CD4-positive, alpha-beta T cell treated with Interleukin-1 beta for 1 hour (primary cell): ENCODE measurements at regions not wholly inside any gene's neighbourhood (a gene's known extent, or its start where the extent isn't known, plus 50 kb on each side); places are given as distances from the start of the nearest gene placed in this dataset.
"Not testable (repeated sequence)": the region's sequence is repeated elsewhere in the genome, so short reads cannot be mapped to it uniquely, and the experiment has no call there.

Source experiments
- DNase-seq, 2 donors: peaks; one replicate each; pipeline ENCODE4 v3.0.0-alpha.2; 2020 to 2022

DNA sequence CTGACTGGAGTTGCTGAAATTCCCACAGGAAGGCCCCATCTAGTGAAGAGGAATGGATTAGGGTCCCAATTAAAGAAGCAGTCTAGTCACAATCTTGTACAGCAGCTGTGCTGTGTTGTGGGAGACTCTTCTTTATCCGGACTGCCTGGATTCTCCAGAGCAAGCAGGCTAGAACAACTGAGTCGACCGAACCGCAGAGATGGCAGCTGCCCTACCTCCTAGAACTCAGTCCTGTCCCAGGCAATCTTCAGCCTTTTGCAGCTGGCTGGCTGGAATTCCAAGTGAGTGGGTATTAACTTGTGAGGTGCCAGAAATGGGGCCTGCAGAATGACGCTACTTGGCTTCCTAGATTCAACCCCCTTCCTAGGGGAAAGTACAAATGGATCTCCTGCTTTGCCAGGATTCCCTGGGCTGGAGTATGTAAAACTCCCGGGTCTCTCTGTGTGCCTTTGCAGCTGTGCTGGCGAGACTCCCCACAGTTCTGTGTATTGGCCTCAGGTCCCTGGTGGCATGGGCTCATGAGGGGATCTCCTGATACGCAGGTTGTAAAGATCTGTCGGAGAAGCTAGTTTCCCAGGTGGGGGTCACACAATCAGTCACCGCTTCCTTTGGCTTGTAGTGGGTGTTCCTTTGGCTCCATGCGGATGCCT, 1952.6 kb upstream of the LRRTM1 start:
- no peak for DNase-seq

DNA sequence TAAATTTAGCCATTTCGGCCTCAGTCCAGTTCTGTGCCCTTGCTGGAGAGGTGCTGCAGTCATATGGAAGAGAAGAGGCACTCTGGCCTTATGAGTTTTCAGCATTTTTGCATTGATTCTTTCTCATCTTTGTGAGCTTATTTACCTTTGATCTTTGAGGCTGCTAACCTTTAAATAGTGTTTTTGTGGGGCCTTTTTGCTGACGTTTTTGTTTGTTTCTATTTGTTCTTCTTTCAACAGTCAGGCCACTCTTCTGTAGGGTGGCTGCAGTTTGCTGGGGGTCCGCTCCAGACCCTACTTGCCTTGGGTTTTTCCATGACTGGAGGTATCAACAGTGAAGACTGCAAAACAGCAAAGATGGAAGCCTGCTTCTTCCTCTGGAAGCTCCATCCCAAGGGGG, 1951.7 kb upstream of the LRRTM1 start:
- no peak for DNase-seq

DNA sequence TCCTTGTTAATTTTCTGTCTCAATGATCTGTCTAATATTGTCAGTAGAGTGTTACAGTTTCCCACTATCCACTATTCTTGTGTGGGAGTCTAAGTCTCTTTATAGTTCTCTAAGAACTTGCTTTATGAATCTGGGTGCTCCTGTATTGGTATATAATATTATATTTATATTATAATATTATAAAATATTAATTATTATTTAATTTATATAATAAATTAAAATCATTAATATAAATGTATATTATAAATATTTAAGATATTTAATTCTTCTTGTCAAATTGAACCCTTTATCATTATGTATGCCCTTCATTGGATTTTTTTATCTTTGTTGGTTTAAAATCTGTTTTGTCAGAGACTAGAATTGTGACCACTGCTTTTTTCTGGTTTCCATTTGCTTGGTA, 1950.2 kb upstream of the LRRTM1 start:
- DNase-seq = no peak

DNA sequence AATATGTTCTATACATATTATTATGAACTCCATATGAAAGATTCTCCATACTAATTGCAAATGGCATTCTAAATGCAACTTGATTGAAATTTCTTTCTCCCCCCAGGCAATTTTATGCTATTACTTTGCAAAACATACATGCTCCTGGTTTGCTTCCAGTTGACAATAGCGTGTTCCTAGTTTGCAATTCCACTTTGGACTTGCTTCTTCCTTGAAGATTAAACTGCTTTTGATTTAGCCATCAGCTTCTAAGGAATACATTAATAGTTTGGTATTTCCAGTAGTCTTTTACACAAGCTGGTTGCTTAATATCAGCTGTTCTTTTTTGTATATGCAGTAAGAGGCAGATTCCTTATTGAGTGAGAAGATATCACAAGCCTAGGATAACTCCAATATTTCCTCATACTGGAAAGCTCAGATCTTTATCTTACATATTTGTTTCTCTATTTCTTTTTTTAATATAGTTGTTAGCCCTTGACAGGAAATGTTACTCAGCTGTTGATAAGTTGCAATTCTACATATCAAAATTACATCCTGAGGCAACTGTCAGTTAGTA, 1941.7 kb upstream of the LRRTM1 start:
- DNase-seq = no peak

DNA sequence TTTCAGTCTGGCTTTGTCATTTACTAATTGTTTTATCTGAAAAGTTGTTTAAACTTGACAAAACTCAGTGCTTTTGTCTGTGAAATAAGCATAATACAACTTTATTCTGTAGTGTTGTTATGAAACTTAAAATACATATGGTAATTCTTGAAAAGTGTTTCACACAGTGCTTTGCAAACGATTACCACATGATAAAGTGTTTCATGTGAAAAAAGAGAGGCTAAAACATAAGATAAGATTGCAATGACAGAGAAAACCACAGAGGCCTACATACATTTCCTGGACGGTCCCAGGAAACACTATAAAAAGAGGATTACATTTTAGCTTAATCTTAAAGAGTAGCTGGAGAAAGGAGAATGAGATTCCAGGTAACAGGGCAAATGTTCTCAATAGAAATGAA, 1934.6 kb upstream of the LRRTM1 start:
- DNase-seq = no peak

DNA sequence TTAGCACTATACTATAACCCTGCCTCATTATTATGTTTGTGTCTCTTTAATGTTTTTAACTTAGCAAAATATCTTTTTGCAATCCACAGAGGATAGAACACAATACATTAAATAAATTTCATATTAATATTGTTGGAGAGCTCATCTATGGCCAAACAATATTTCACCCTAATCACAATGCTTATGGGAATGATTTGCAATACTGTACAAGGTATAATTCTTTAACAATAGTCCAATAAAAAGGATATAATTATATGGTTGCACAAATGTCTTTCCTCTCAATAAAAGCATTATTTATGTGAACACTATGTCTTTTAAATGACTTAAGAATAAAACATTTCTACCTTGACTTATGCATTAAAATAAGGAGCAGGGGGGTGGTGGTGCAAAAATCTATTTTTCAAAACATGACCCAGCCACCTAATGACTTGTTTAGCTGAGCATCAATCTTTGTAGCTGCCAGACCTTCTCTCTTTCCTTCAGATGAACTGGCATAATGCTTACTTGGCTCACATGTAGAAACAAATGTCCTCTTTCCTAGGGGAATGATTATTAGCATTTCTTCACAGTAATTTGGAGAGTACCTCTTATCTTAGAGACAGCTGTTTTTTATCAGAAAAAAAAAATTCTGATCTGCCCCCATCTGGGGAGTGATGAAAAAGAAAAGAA, 1933.6 kb upstream of the LRRTM1 start:
- DNase-seq = no peak

DNA sequence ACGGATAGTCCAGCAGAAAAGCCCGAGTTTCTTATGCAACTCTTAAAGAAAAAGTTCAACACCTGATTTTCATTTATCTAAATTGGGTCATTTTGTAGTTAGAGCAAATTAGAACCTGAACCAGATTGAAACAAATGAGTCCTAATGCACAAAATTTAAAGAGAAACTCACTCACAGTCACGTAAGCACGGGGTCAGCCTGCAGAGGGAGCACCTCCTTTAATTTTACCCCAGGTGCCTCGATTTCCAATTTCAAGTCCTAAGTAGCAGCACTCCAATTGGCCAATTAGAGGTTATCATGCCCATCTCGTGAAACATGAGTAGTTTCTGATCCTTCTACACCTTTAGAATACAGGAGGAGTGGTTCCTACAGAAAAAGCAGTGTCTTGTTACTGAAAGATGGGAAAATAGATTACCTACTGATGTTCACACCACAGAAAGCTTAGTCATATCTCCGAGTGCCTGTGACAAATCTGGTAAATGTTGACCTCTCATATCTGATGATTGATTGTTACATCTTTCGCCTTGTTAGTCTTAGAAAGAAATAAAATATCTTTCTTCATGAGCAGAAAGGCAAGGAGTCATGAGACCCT, 1929.8 kb upstream of the LRRTM1 start:
- DNase-seq = no peak

DNA sequence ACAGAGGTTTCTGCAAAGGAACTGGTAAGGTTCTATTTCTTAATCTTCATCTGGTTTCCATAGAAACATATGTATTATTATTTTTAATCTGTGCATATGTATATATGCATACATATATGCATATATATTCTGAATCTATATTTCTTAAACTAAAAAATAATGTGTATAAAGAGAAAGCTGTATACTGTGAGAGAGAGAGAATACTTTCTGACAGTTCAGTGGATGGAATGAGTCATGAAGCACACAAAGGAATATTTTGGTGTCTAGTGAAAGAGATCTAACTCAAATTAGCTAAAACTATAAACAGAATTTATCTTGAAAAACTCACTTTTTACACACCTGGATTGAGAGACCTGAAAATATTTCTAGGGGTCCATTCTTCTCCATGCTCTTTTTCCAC, 1929.3 kb upstream of the LRRTM1 start:
- DNase-seq = no peak

DNA sequence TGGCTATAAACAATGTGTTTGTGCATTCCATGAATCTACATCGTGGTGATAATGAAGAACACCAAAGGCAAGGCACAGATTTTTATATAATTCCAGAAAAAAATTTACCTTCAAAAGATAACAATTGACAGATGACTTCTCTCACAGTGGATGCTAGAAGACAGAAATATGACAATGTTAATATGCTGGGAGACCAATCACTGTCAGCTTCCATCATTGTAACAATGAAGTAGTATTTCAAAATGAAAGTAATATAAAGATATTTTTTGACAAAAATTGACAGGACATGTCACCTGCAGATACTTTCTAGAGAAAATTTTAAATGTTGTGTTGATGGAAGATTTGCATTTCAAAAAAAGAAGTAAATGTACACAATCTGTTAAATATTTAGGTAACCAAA, 1925.9 kb upstream of the LRRTM1 start:
- no peak for DNase-seq

DNA sequence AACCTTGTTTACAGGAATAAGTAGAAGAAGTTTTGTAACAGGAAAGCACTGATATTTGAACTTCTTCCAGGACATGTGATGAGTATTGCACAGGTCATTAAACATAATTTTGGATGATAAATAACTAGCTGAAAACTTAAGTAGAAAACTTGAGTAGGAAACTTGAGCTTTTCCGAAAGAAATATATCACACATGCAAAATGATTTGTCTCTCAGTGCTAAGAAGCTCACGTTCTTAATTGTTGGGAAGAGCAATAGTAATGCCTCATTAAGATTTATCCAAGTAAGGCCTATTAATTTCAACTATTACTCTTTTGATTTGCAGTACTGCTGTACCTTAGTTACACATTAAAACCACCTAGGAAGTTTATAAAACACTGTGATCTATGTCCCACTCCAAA, 1921.9 kb upstream of the LRRTM1 start:
- DNase-seq = no peak

DNA sequence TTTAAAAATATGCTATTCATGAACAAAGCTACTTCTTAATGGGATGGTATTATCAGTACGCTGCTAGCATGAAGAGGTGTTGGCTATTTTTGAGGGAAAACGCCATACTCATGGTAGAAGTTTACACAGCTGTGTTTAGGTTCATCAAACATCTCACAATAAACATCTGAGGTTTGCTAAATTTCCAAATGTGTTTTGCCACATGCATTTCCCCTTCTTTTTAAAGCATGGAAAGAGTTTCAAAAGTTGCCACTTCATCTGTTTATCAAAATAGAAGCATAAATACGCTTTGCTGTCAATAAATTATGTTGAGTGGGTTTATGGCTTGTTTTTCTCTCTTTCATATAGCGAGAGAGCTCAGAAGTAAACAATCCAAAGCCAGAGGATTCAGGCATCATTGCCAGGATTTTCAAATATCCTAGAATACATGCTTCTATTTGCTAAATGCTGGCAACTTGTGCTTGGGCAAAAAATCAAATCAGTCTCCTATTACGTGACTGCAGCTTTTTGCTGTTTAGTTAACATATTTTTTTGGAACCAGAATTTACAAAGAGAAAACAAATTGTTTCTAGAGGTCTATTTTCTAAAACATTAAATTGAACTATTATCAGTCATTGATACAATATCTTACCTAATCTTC, 1919.9 kb upstream of the LRRTM1 start:
- DNase-seq = no peak

DNA sequence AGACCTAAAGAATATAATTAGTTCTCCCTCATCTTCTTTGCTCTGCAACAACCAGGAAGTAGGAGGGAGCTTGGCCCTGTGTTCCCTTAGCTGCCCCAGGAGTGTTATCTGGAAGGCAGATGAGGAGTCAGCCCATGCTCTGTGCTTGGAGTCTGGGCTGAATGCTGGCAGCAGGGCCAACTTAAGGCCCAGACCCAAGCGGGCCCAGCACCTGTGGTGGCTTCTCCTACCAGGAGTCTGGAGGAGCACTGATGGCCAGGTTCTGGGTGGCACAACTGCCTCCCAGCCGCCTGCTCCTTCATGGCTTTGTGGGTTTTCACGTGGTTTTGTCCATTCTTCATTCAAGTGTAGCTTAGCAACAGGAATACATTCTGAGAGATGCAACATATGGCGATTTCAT, 1910.7 kb upstream of the LRRTM1 start:
- DNase-seq = no peak

DNA sequence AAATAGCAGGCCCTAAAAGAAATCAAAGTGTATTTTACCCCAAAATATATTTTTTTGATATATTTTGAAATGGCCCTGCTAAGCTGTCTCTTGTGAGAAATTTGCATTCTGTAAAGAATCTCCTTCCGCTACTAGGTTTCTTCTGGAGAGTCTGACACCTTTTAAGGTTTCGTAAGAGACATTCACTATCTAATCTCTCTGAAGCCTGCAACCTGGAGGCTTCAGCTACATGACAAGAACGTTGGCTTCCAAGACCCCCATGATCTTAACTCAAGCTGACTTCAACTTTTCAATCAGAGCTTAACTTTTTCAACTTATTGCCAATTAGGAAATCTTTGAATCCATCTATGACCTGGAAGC, 1894.9 kb upstream of the LRRTM1 start:
- no peak for DNase-seq

DNA sequence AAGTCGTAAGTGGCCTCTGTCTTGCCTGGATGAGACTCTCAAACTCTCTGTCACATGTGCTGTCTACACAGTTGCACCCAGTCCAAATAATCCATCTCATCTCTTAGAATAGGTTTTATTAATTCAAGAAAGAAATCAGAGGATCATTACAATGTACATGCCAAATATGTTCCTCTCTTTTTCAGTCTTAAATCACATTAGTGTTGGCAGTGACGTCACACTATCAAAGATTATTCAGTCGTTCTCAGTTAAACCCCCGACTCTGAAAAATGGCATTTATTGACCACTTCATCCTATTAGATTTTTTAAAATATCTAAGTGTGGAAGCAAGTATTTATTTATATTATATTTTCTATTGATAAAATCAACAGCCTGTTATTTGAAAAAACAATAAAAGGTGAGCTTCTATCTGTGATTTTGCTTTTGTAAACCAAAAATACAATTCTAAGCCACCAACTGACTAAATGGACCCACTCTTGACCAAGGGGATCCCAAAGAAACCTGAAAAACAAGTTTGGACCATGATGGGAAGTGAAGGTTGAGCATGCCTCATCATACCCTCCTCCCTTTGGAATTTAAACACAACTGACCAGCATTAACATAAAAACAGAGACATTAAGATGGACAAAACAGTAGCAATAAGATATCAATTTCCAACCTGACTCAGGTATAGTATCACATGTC, 1894.4 kb upstream of the LRRTM1 start:
- no peak for DNase-seq

DNA sequence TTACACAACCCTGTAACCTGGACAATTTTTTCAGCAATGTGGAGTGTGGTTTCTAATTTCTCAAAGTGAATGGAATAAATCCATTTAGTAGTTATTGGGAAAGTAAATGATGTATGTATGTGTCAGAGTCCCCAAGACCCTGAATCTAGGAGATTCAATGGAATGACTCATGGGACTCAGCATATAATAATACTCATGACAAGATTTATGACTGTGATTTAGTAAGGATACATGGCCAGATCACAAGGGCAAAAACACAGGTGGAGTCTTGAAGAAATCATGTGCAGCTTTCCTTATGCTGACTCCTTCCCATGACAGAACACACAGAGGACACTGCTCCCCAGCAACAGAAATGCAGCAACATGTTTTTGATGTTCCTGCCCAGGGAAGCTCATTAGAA, 1877.7 kb upstream of the LRRTM1 start:
- DNase-seq = no peak

DNA sequence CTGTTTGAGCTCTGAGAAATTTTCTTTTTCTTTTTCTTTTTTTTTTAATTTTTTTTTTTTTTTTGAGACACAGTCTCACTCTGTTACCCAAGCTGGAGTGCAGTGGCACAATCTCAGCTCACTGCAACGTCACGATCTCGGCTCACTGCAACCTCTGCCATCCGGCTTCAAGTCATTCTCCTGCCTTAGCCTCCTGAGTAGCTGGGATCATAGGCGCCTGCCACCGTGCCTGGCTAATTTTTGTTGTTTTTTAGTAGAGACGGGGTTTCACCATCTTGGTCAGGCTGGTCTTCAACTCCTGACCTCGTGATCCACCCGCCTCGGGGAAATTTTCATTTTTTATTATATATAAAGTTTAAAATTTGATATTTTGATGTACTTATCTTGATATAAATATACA, 1870.7 kb upstream of the LRRTM1 start:
- not testable (repeated sequence) for DNase-seq

DNA sequence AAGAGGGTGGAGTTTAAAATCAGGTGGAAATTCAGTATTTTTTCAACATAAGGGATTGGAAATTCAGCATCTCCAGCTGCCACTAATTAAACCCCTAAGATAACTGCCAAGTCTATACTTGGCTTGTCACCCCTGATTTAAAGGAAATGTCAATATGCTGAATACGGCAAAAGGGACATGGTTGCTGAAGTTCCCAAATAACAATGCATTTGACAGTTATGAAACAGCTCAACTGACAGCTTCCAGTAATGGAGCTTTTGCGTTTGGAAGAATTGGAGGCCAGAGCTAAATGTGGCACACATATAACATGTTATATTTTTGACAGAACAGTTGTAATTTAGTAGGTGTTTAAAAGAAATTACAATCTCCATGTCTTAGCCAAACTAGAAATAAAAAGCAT, 1867.9 kb upstream of the LRRTM1 start:
- DNase-seq = no peak

DNA sequence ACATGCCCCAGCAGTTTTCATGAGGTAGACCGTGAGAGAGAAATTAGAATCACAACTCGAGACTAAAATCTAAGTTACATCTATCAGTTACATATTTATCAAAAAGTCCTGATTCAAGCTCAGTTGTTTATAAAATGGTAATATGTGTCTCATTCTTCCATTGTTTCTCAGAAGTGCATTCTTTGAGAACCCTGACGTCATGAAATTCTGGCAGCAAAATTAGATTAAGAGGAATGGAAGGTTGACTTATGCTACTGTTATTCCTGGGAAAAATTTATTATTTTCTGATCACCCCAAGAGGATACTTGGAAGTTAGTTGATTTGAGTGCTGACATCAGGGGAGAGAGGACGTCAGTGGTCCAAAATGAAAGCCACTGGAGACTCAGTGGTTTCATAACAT, 1864.8 kb upstream of the LRRTM1 start:
- no peak for DNase-seq

DNA sequence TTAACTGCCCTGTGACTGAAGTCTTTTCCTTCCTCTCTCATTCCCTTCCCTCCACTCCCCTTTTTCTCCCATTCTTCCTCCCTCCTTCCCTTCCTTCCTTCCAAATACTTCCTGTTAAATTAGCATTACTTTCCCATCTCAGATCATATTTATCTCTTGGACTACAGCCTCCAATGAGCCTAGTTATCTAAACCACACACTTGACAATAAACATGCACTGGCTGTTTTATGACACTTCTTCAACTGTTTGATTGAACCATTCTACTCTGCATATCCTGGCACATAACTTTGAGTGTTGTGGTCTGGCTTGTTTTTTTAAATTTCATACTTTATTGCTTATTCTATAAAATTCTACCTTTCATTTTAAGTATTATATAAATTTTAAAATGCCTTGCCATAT, 1860.8 kb upstream of the LRRTM1 start:
- no peak for DNase-seq

DNA sequence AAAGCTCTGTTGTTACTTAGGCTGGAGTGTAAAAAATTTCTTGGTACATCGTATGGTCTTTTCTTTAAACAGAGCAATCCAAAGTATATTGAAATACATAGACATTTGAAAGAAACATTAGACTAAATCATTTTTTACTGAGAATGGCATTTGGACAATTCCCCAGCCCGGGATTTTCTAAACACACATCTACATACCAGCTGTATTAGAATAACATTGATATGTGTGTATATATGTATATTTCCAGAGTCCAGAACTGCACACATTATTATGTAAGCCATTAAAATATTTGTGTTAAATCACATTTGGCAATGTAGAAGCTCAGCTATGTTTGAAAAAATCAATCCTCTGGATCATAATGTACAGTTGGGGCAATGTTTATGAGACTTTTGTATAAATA, 1853.6 kb upstream of the LRRTM1 start:
- DNase-seq = no peak

DNA sequence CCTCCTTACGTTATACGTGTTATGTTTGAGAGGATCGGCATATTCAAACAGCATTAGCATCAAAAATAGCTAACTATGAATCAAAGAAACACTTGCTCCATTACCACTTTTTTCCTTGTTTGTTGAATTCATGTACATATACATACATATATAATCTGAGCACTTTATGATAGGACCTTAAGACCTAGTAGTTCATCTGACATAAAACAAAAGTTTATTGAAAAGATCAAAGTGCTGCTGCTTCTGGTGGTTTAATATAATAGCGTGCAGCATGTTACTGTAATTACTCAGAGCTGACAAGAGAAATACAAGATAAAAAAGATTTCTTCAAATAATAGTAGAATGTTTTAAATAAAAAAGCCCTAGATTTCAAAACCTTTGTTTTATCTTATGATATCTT, 1850.9 kb upstream of the LRRTM1 start:
- DNase-seq = no peak

DNA sequence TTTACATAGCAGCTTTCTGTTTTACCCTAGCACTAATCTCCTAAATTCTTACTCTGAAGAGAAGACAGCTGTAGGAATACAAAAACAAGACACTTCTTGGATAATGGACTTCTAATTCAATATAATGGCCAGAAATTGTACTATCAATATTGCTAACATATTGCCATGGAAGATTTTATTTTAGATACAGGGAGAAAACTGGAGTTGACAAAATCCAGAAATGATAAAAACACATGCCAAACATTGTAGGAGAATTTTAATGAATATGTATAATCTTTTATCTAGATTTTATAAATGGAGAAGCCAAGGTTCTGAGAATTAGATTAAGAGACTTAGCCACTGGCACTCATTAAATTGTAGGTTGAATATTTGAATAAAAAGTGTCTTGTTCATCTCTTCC, 1838.8 kb upstream of the LRRTM1 start:
- DNase-seq = no peak

DNA sequence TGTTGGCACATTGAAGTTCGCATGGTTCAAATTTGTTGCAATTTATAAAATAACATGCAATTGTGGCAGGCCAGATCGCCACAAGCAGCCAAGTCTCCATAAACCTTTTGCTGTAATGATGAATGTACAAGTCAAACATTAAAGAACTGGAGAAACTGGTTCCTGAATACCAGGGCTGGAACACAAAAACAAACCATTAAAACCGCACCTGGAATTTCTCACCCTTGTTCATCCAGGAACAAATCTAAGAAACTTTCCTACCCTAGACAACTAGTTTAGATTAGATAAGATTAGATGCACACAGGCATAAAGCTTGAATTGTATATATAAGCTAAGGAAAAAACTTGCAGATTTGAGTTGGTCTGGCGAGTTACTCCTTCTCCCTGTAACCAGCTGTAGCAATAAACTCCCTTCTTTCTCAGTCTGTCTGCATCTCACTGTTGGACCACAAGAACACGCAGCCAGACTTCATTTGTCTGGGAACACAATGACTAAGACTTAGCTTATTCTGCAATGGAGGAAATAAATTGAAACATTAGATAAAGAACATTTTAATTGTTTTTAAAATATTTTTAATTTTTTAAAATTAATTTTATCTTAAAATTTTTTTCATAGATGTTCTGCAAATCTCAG, 1835.5 kb upstream of the LRRTM1 start:
- no peak for DNase-seq
